HG03565 (cell line): ENCODE measurements at regions not wholly inside any gene's neighbourhood (a gene's known extent, or its start where the extent isn't known, plus 50 kb on each side); places are given as distances from the start of the nearest gene placed in this dataset.

Source experiments
- ATAC-seq: cut with Tn5 transposase; IDR thresholded peaks from one replicate; pipeline ENCODE4 v1.9.1; 2021; ENCODE audit warnings: mild to moderate bottlenecking, moderate library complexity; ENCODE audit not compliant: unreplicated experiment

GRCh38 chr3:161555320-161555719 lies 58.7 kb downstream of the OTOL1 start:
- no peak for ATAC-seq

DNA sequence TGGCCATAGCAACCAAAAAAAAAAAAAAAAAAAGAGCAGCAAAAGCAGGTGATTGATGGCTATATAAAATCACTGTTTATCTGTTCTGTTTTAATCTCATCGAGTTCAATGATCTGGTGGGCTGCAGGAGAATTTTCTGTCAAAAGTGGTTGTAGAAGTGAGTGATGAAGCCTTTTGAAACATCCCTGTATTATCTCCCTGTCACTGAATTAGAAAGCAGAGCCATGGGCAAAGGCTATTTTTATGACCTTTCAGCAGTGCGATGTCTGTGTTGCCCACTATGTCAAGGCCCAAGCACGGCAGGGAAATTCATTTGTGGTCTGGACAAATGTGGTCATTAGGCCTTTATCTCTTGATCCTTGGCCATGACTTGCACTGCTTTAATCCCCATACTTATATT lies 59.9 kb downstream of the OTOL1 start:
- no peak for ATAC-seq

GRCh38 chr3:161556941-161557340 lies 60.3 kb downstream of the OTOL1 start:
- no peak for ATAC-seq

DNA sequence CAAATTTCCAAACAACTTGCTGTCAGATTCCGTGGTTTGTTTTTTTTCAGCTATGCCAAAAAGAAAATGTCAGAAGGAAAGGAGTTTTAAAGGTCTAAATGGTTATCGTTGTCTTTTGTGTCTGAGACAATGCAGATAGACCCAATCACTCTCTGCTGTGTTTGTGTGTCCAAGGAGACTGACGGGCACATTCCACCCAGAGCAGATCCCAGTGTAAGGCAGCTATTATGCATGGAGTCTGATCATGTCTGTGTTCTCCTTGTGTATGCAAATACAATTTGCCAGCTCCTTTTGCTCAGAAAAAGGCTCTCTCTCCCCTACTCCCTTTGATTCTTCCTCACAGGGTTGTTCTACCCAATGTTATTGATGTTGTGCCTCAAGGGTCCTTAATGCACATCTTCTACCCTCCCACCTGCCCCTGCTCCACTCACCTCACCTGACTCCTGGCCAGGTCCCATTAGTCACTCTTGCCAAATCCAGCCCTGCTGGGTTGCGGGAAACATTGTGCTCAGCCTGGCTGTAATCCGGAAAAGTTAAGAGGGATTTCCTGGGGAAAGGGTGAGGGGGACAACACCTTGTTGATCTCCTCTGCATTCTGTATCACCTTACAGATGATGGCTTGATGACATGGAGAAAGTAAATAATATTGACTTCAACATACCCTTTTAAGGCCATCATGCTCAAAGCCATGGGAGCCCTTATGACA lies 61.0 kb downstream of the OTOL1 start:
- no peak for ATAC-seq

DNA sequence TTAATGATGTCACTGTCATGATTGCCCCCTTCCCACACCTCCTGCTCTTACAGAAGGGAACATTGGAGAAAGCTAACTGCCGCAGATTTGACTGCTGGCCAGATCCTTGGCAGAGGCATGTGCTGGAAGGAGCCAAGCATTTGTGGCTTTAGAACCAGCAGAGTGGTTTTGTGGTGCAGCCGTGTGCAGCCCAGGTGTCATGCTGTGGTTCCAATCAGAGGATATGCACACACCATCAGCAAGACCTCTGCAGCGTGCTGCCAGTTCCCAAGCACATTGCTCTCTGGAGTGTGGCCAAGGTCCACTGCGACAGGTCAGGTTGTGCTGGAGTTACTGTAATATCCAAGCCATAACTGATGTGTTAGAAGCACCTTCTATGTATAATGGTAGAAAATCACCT lies 61.6 kb downstream of the OTOL1 start:
- ATAC-seq: no peak

DNA sequence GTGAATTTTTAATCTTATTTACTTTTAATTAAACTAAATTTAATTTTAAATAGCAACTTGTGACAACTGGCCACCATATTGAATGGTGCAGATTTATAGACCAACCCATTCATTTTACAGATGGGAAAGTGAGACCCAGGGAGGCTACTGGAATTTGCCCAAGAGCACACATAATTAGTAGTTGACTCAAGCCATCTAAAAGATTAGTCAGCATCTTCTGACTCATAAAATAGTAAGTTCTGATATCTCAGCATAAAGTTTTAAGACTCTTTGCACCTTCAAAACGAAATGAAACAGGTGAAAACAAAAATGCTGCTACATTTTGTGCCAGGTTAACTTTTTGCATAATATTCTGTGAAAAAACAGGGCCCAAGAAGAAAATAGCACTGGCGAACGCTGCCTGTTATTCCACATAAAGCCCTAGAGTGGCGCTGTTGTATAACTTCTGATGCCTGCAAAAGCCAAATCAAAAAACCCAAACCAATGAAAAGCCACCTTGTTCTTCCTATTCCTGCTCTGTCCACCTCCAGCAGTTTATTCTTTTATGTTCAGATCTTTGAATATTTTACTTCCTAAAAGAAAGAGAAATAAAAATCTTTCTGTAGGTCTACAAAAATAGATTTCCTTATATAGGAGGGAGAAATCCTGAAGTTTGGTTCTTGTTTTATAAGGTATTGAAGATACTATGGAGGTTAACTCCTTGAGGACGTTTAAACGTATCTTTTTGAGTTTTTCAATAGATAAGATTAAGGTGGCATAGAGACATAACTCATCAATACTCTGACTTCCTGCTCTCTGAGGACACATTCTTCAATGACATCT lies 62.8 kb downstream of the OTOL1 start:
- ATAC-seq: peak; percentile 38

GRCh38 chr3:161560008-161560637 lies 63.5 kb downstream of the OTOL1 start:
- ATAC-seq: peak; percentile 47

DNA sequence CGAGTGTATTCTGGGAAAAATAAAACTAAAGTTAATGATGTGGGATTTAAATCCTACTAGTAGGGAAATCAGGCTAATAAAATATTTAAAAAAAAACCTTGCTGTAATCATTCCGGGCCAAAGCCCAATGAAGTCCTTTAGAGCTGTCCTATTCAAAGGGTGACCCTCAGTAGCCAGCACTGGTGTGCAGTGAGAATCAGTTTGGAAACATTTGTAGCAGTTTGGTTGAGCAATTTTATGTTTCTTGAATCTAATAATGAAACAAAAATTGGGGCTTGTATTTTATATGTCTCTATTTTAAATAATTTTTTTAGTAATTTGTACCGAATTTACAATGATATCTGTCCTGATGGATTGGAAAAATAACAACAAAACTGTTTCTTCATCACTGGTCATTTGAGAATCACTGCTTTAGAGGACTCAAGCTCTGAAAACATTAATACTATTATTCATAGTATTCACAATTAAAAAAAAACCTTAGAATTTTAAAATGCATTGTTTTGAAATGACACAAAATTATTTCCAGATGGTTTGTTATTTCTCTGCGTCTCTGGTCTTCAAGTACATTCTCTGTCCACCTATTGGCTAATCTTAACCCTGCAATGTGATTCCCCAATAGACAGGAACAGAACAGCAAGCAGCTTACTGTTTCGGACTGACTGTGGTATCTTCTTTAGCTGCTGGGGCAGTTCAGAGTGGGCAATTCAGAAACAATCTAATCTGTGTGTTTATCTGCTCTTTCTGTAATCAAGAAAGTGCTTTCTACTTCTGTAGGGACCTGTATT lies 71.2 kb downstream of the OTOL1 start:
- ATAC-seq: no peak

DNA sequence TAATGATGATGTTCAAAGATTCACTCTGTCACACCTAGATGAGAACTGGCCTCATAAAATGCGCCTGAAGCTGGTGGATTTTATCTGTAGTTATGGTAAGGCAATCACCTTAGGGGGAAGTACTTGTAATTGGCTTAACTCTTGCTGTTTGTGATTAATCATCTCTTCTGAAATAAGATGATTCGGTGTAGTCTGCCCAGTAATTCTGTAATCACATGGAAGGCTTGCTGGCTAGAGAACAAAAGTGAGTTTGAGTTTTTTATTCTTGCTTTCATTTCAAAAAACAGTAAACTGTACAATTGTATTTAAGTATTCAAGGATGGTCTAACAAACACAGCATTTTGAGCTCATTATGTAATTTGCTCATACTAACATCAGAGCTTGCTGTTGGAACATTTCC lies 72.1 kb downstream of the OTOL1 start:
- ATAC-seq: no peak

DNA sequence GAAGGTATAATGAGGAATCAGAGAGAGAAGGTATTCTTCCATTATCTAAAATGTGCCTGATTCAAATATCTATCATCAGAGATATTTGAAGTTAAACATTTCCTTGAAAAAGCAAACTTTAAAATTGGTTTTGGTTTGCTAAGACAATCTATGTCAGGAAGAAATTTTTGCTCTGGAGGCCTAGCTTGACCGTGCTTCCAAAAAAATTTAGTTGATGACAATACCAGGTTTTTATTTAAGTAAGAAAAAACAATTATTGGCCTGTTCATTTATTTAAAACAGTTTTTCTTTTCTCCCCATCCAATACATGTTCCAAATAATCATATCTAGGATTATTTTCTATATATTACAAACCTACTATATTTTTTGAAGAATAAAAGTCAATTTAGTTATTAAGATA lies 75.3 kb downstream of the OTOL1 start:
- no peak for ATAC-seq

- ATAC-seq: no peak
Observed at GRCh38 chr3:161573136-161573535, 76.5 kb downstream of the OTOL1 start.

GRCh38 chr3:161575901-161576300 lies 79.3 kb downstream of the OTOL1 start:
- no peak for ATAC-seq

DNA sequence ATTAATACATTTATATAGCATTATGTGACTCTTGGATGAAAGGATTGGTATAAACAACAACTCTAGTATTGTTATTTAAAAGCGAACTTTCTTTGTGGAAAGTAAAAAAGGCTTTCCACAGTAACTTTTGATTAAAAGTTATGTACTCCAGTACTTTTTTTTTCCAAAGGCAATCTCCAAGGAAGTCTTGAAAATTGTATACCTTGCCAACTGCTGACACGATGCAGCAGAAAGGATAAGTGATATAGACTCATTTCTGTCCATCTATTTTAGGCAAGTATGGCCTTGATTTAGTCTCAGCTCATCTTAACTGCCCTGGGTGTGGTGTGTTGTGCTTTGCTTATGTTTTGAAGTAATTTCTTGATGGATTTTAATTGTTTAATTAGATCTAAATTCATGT lies 79.7 kb downstream of the OTOL1 start:
- ATAC-seq: no peak

DNA sequence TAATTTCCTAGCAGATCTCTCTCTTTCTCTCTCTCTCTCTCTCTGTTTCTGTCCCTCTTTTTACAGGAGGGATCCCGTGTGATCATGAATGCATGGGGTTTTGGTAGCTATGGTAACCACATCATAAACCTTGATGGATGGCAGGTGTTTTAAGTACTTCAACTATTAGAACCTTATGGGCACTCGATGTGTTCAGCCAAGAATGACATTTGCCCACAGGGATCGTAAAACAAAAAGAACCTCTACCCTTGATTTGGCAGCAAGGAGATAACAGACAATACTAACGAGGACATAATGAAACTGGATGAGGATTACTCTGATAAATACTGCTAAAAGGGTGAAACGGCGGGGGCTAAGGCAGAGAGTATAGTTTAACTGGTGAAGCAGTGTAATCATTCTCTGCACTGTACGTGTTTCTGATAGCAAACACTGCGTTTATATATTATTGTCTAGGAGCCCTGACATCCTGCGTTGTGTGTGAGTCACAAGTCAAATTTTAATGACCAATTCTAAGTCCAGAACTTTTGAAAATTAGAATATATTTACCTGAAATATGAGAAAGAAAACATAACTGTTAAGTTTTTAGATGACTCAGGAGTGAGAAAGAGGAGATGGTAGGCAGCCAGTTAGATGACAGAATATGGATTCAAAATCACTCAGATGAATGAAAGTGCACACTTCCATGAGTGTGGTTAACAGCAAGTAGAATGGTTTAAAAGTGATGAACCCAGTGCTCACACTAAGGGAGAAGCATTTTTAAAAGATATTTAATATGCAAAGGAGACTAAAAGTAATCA lies 80.3 kb downstream of the OTOL1 start:
- no peak for ATAC-seq

GRCh38 chr3:161577662-161578061 lies 81.1 kb downstream of the OTOL1 start:
- no peak for ATAC-seq

DNA sequence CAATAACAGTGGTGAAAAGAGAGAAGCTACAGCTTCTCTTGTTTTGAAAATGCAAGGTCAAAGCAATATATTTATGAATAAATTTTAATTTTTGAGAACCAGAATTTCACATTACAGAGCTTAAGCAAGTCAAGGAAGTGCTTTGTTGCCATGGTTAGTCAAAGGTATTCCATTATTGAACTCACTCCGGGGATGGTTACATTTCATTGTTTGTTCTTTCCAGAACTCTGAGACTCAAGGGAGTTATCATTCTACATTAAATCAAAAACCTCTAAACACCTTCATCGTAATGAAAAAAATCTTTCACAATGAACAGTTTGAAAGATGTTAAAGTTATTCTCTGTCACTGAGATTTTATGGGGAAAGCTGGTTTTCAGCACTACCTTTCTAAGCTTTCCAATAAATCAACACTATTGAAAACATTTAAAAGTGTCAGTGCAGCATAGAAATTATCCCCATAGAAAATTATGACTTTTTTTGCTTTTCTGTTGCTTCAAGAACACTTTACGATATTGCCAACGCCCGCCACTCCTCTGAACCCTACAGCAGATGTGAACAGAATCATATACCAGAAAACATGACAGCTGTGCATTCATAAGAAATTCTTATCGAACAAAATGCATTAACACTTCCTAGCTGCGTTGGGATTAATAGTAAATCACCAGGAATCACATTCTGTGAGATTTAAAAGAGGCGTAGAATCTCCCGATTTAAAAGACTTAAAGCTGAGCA lies 83.0 kb downstream of the OTOL1 start:
- ATAC-seq: no peak

GRCh38 chr3:161585922-161586321 lies 89.3 kb downstream of the OTOL1 start:
- ATAC-seq: no peak

DNA sequence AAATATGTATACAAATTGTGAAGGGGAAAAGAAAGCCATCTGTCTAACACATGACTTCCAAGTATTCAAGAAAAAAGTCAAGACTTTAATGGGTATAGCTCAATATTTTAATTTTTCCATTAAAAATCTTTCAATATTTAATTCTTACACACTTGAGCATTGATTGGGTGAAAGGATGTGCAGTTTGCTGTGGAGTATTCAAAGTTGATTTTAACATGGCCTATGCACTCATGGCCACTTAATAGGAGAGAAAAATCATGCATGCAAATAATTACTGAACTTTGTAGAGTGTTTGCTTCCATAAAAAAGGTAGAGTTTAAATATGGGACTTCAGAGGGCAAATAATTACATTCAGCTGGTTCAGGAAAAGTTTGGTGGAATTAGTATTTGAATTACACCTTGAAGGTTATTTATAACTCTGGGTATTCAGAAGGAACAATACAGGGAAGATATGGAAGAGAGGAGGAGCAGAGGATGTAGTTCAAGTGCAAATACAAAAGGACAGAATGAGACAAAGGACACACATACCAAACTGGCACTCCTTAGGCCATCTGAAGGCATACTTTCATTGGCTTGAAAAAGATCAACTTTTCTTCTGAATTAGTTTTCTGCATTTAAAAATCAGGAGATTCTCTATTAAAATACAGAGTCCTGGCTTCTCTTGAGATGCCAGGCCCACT lies 90.1 kb downstream of the OTOL1 start:
- ATAC-seq: no peak

GRCh38 chr3:161598639-161599038 lies 102.0 kb downstream of the OTOL1 start:
- ATAC-seq: no peak
